ENCODE measurements at regions not wholly inside any gene's neighbourhood (a gene's known extent, or its start where the extent isn't known, plus 50 kb on each side); places are given as distances from the start of the nearest gene placed in this dataset.

GRCh38 chr14:104470588-104470987, 109.0 kb upstream of the C14orf180 start:
- POLR2A ChIA-PET = no interaction called here
- Mint-ChIP-seq H3K36me3 (no peaks in the 10 kb centered on the region), H3K9me3 (no peaks in the 10 kb centered on the region), H3K4me3 (no peak overlapping the region), H3K27me3 (peaks cover 3 to 28% (median 7%) of the 10 kb centered on the region in 5 donors), H3K27ac (peak overlapping the region in 1 of 10 donors; percentile 84), H3K4me1 (peaks cover 0 to 6% (median 0%) of the 10 kb centered on the region in 4 donors)
- DNase-seq = no peak
- ATAC-seq = no peak

DNA sequence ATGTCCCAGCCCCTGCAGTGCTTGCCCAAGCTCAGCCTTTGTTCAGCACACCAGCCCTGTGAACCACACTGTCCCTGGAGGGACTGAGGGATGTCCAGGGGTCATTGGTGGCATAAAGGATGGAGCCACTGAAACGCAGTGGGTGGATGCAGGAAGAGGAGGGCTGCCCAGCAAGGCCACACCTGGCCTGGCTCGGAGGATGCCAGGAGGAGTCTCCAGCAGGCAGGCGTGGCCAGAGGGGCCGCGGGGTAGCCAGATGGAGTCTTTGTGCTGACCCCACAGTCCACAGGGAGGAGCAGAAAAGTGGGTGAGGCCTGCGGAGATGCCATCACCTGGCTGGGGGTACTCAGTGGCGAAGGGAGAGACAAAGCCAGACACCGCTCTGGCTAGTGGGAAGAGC, 108.5 kb upstream of the C14orf180 start:
- Mint-ChIP-seq H3K36me3 (no peaks in the 10 kb centered on the region), H3K9me3 (no peaks in the 10 kb centered on the region), H3K4me1 (peaks cover 0 to 6% (median 0%) of the 10 kb centered on the region in 4 donors), H3K4me3 (no peak overlapping the region), H3K27me3 (peaks cover 3 to 25% (median 4%) of the 10 kb centered on the region in 5 donors), H3K27ac (peak overlapping the region in 2 of 10 donors; percentile 24 to 84)
- ATAC-seq (no peak), DNase-seq (no peak)
- POLR2A ChIA-PET = no interaction called here

DNA sequence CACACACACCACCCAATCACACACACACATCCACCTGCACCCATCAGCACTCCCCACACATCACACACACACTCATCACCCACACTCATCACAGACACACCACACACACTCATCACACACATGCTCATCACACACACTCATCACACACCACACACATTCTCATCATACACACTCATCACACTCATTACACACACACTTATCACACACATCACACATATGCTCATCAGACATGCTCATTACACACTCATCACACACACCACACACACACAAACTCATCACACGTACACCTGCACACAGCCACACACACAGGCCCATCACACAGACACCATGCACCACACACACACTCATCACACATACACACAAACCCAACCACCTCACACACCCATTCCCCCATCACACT, 107.5 kb upstream of the C14orf180 start:
- DNase-seq (no peak), ATAC-seq (no peak)
- POLR2A ChIA-PET = no interaction called here
- H3K4me1 Mint-ChIP-seq = peaks cover 0 to 6% (median 0%) of the 10 kb centered on the region in 4 donors
- peaks cover 3 to 25% (median 4%) of the 10 kb centered on the region in 5 donors for H3K27me3 Mint-ChIP-seq
- no peaks in the 10 kb centered on the region for H3K9me3 Mint-ChIP-seq
- H3K36me3 Mint-ChIP-seq = no peaks in the 10 kb centered on the region
- H3K4me3 Mint-ChIP-seq = no peak overlapping the region
- peak overlapping the region in 1 of 10 donors; percentile 24 for H3K27ac Mint-ChIP-seq

DNA sequence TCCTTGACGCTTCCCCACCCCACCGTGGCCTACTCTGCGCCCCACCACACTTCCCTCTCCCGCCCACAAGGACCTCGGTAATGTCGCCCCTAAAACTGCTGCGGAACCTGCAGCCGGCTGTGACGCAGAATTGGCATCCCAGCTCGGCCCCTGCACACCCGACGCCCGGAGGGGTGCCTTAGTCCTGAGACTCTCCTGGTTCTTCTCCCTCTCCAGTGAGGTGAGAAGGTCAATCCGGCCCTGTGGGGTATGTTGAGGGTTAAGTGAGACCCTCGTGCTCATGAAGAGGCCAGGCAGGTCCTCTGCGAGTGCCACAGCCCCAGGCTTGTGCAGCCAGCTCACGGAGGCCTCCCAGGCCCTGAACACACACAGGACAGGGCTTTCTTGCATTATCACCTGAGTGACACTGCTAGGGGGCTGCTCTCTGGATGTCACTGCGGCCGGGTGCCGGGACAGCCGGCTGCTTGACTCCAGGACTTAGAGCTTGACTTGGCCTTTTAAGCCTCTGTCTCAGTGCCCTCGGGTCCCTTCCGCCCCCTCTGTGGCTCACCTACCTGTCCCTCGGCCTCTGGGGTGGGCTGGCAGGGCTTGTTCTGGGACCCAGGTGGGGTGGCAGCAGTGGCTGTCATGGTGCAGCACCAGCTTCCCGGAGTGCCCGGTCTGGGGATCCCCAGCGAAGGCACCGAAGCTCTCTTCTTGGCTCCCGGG, 106.9 kb upstream of the C14orf180 start:
- peaks cover 3 to 25% (median 6%) of the 10 kb centered on the region in 5 donors for H3K27me3 Mint-ChIP-seq
- peaks cover 0 to under 1% (median 0%) of the 10 kb centered on the region in 9 donors for H3K9me3 Mint-ChIP-seq
- DNase-seq = no peak
- POLR2A ChIA-PET = no interaction called here
- no peak for ATAC-seq
- peak overlapping the region in 1 of 10 donors; percentile 49 for H3K4me3 Mint-ChIP-seq
- no peak overlapping the region for H3K27ac Mint-ChIP-seq
- peaks cover 0 to 6% (median 0%) of the 10 kb centered on the region in 4 donors for H3K4me1 Mint-ChIP-seq
- no peaks in the 10 kb centered on the region for H3K36me3 Mint-ChIP-seq

GRCh38 chr14:104473244-104473565, 106.4 kb upstream of the C14orf180 start:
- no peak for DNase-seq
- Mint-ChIP-seq H3K27me3 (peaks cover 2 to 25% (median 7%) of the 10 kb centered on the region in 5 donors), H3K36me3 (no peaks in the 10 kb centered on the region), H3K4me3 (no peak overlapping the region), H3K27ac (no peak overlapping the region), H3K9me3 (peaks cover 0 to 2% (median 0%) of the 10 kb centered on the region in 9 donors), H3K4me1 (peaks cover 0 to 6% (median 0%) of the 10 kb centered on the region in 4 donors)
- ATAC-seq = no peak
- POLR2A ChIA-PET = no interaction called here

DNA sequence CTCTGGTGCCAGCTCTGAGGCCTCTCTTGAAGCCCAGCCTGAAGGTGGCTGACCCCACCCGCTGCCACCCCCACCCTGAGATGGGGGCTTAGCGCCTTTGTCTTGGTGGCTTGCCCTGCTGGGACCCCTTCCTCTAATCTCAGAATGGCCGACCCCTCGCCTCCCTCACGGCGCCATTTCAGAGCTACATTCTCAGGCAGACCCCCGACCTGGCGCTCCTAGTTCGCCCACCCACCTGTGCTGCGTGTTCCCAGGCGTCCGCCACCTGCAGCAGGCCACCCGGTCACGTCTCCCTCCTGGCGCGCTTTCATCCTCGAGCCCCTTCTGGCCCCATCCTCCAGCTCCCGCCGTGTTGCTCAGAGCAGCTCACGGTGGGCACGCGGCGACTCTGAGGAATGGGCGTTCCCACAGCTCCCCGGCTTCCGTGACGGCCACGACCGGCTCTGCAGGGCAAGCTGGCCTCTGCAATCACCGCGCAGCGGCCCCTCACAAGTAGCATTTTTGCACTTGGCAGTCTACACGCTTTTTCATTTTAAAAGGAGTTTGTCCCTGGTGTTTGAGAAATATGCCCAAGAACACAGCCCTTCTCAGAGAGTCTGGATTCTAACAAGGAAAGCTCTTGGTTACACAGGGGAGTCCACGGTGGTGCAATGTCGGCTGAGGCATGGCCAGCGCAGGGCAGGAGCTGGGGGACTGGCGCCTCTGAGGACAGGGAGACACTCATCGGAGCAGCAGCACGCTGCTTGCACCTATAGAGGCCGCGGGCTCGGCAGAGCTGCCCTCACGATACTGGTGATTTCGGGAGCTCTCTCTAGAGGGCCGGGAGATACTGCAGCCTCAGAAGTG, 105.7 kb upstream of the C14orf180 start:
- DNase-seq (no peak), ATAC-seq (no peak)
- Mint-ChIP-seq H3K4me3 (no peak overlapping the region), H3K36me3 (no peaks in the 10 kb centered on the region), H3K4me1 (peaks cover 0 to 6% (median 0%) of the 10 kb centered on the region in 4 donors), H3K27ac (peak overlapping the region in 1 of 10 donors; percentile 35), H3K9me3 (peaks cover 0 to 2% (median 0%) of the 10 kb centered on the region in 9 donors), H3K27me3 (peaks cover 2 to 25% (median 7%) of the 10 kb centered on the region in 5 donors)
- POLR2A ChIA-PET = no interaction called here

DNA sequence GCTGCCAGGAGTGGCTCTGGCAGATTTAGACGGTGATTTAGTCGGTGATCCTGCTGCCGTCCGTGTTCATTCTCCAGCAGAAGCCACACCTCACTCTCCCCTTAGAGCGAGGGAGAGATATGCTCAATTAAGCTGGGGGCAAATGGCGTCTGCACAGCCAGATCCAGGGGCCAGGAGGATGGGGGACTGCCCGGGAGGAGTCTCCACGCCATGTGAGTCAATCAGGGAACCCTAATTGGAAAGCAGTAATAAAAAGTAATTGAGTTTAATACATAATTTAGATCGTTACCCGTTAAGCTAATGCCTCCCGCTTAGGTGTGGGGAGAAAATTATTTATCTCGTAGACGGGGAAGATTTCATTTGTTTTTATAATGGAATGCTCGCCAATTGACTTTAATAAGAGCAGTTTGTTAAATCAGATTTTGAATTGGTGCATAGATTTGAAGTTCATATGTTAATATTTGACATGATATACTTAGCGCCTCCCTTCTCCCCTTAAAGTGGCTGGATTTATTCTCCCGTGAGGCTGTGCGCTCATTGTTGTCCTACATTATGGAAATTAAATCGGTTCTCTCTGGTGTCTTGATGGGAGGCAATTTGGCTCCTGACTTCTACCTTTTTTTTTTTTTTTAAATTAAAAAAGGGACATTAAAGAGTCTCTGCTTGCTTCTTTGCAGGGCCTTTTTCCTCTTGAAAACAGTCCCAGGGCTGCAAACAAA, 104.9 kb upstream of the C14orf180 start:
- Mint-ChIP-seq H3K4me1 (peaks cover 0 to 6% (median 0%) of the 10 kb centered on the region in 4 donors), H3K9me3 (peaks cover 0 to 4% (median 0%) of the 10 kb centered on the region in 9 donors), H3K27me3 (peaks cover 2 to 31% (median 13%) of the 10 kb centered on the region in 5 donors), H3K36me3 (no peaks in the 10 kb centered on the region), H3K4me3 (no peak overlapping the region), H3K27ac (peak overlapping the region in 3 of 10 donors; percentile 11 to 60 (median 35))
- POLR2A ChIA-PET = no interaction called here
- no peak for ATAC-seq
- no peak for DNase-seq

- Mint-ChIP-seq H3K9me3 (peaks cover 0 to 4% (median 0%) of the 10 kb centered on the region in 9 donors), H3K27ac (no peak overlapping the region), H3K4me1 (peaks cover 0 to 6% (median 0%) of the 10 kb centered on the region in 4 donors), H3K27me3 (peaks cover 2 to 31% (median 13%) of the 10 kb centered on the region in 5 donors), H3K36me3 (no peaks in the 10 kb centered on the region), H3K4me3 (no peak overlapping the region)
- no peak for ATAC-seq
- DNase-seq = no peak
- POLR2A ChIA-PET = no interaction called here
Observed at GRCh38 chr14:104475256-104475655, 104.3 kb upstream of the C14orf180 start.

DNA sequence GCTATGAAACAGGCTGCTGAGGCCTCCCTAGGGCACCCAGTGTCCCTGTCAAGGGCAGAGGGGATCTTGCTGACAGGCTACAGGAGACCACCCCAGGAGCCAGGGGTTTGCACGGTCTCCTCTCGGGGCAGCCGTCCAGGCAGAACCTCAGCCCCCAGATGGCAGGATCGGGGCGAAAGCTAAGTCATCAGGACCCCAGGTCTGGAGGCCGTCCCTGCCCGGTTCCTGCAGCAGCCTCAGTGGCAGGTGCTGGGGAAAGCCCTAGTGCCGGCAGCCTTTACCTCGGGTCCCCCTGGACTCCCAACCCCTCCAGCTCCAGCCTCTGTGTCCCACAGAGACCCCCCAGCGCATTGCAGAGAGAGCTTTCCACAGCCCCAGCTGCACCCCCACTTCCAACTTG, 103.8 kb upstream of the C14orf180 start:
- DNase-seq = no peak
- Mint-ChIP-seq H3K27ac (peak overlapping the region in 1 of 10 donors; percentile 70), H3K36me3 (no peaks in the 10 kb centered on the region), H3K4me3 (no peak overlapping the region), H3K27me3 (peaks cover 2 to 32% (median 13%) of the 10 kb centered on the region in 5 donors), H3K4me1 (peaks cover 0 to 6% (median 0%) of the 10 kb centered on the region in 4 donors), H3K9me3 (peaks cover 0 to 6% (median under 1%) of the 10 kb centered on the region in 9 donors)
- ATAC-seq = no peak
- POLR2A ChIA-PET = no interaction called here

- H3K4me1 Mint-ChIP-seq = peaks cover 0 to 6% (median 0%) of the 10 kb centered on the region in 4 donors
- POLR2A ChIA-PET = no interaction called here
Observed at GRCh38 chr14:104476437-104476836, 103.1 kb upstream of the C14orf180 start.

DNA sequence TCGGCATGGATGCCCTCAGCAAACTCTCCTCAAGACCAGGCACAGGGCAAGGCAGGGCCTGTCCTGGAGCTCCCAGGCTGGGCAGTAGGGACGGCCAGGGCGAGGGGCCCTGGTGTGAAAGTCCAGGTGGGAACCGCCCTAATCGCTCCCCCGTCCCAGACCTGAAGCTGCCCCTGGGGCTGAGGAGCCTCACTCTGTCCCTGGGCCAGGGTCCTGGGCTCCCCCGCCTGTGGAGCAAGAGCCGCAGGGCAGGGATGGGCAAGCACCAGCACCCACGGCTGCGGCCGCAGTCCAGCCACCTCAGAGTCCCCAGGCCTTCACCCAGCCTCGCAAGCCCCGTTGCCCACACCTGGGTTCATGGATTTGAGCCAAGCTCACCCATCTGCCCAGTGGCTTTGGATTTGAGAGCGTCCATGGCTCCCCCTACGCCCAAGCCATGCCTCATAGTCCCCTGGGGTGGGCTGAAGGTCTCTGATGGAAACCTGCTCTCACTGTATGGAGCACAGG, 102.4 kb upstream of the C14orf180 start:
- Mint-ChIP-seq H3K4me1 (peaks cover 0 to under 1% (median 0%) of the 10 kb centered on the region in 4 donors), H3K27me3 (peaks cover 0 to 28% (median 11%) of the 10 kb centered on the region in 5 donors), H3K4me3 (no peak overlapping the region), H3K27ac (peak overlapping the region in 1 of 10 donors; percentile 52), H3K9me3 (peaks cover 3 to 19% (median 12%) of the 10 kb centered on the region in 9 donors), H3K36me3 (no peaks in the 10 kb centered on the region)
- POLR2A ChIA-PET = no interaction called here
- no peak for ATAC-seq
- DNase-seq = no peak

More at GRCh38 chr14:104476437-104476836, 103.1 kb upstream of the C14orf180 start:
- Mint-ChIP-seq H3K27ac (no peak overlapping the region), H3K4me3 (no peak overlapping the region), H3K9me3 (peaks cover 3 to 12% (median 5%) of the 10 kb centered on the region in 9 donors), H3K36me3 (no peaks in the 10 kb centered on the region), H3K27me3 (peaks cover 2 to 35% (median 13%) of the 10 kb centered on the region in 5 donors)
- DNase-seq (no peak), ATAC-seq (no peak)

DNA sequence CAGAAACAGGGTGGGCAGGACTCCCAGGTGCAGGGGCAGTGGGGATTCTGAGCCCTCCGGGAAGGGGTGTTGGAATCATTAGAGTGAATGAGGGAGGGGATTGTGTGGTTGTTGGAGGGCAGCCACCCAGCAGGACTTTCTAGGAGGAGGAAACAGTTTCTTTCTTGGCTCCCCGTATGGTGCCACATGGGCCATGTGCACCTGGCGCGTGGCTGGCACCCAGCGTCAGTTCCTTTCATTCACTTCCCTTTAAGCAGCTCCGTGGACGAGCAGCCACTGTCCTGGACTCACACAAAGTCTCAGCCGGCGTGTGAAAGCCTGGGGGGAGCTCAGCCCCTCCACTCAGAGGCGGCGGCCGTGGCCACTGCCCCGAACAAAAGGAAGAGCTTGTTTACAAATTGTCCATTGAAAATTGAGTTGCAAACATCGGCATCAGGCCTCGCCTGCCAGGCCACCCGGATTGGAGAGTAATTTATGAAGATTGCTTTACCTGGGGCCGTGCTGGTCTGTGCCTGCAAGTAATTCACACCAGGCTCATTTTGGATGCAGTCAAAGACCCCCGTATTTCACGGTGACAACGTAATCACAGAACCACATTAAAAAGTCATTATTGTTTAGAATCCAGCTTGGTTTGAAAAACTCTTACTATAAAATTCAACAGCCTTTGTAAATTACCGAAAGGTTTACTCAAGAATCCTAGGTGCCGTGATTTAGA, 101.7 kb upstream of the C14orf180 start:
- ATAC-seq = no peak
- H3K4me1 Mint-ChIP-seq = no peaks in the 10 kb centered on the region
- no peak for DNase-seq
- peaks cover 0 to 2% (median 0%) of the 10 kb centered on the region in 3 donors for H3K36me3 Mint-ChIP-seq
- H3K27ac Mint-ChIP-seq = peak overlapping the region in 3 of 10 donors; percentile 52 to 87 (median 86)
- H3K9me3 Mint-ChIP-seq = peaks cover 6 to 26% (median 16%) of the 10 kb centered on the region in 9 donors
- peaks cover 0 to 25% (median 9%) of the 10 kb centered on the region in 5 donors for H3K27me3 Mint-ChIP-seq
- POLR2A ChIA-PET = no interaction called here
- H3K4me3 Mint-ChIP-seq = no peak overlapping the region

Data from naive thymus-derived CD8-positive, alpha-beta T cell (primary cell).